ENCODE measurements at regions not wholly inside any gene's neighbourhood (a gene's known extent, or its start where the extent isn't known, plus 50 kb on each side); places are given as distances from the start of the nearest gene placed in this dataset.

DNA sequence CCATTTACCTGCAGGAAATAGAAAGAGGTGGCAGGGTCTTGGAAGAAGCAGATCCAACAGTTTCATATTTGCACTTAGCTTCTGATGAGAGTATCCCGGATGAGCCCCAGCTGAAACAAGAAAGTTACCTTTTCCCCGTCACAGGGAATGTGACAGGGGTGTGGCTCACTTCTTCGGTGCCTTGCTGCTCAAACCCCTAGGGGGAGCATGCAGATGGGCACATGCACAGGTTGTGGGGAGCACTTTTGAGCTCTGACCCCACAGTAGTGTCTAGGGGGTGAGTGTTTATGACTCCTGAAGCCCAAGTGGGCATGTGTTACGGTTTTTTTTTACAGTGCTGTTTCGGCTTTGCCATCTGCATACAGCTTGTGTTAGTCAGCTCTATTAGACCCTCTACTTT lies 1221.0 kb downstream of the JRKL start:
- Histone ChIP-seq H3K79me2 (ENCODE audit: control insufficient read depth, insufficient read depth, low read length) (no peaks in the 10 kb centered on the region), H3K4me2 (ENCODE audit: control insufficient read depth, insufficient read depth) (no peak overlapping the region), H3K4me1 (ENCODE audit: control insufficient read depth, insufficient read depth, low read length) (no peaks in the 10 kb centered on the region), H4K20me1 (ENCODE audit: control insufficient read depth, insufficient read depth) (no peaks in the 10 kb centered on the region), H3K27ac (ENCODE audit: control insufficient read depth, insufficient read depth) (no peak overlapping the region), H3K27me3 (replicated peaks in 1 of 2; ENCODE audit: control insufficient read depth in 2 of 2, insufficient read depth in 2 of 2, low read length in 1 of 2) (no peaks in the 10 kb centered on the region; a peak in 1 of 4 replicates), H3K9ac (ENCODE audit: control insufficient read depth, insufficient read depth, low read length) (no peak overlapping the region), H2AFZ (ENCODE audit: control insufficient read depth, low read depth, low read length) (no peak overlapping the region), H3K4me3 (no peak overlapping the region), H3K9me3 (replicated peaks; ENCODE audit: control insufficient read depth, insufficient read depth, low read length) (no peaks in the 10 kb centered on the region), H3K36me3 (ENCODE audit: control insufficient read depth in 2 of 2, insufficient read depth in 2 of 2, low read length in 1 of 2) (no peaks in the 10 kb centered on the region)
- BruUV-seq (replicated peaks), result no TSS peak
- RAD21 ChIA-PET (ENCODE audit: unreplicated experiment), result no interaction called here
- peak in 2 of 3 experiments; percentile 10 to 30; a peak in 2 of 6 replicates for TF ChIP-seq CTCF (IDR thresholded peaks at IDR 0.05 in 2 of 3, conservative IDR thresholded peaks at IDR 0.05 in 1 of 3; ENCODE audit: control insufficient read depth in 2 of 3, extremely low read depth in 1 of 3, insufficient read depth in 1 of 3, low read depth in 3 of 3, low read length in 3 of 3)
- TF ChIP-seq, protein P1, sequence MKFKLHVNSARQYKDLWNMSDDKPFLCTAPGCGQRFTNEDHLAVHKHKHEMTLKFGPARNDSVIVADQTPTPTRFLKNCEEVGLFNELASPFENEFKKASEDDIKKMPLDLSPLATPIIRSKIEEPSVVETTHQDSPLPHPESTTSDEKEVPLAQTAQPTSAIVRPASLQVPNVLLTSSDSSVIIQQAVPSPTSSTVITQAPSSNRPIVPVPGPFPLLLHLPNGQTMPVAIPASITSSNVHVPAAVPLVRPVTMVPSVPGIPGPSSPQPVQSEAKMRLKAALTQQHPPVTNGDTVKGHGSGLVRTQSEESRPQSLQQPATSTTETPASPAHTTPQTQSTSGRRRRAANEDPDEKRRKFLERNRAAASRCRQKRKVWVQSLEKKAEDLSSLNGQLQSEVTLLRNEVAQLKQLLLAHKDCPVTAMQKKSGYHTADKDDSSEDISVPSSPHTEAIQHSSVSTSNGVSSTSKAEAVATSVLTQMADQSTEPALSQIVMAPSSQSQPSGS (IDR thresholded peaks at IDR 0.05; ENCODE audit: low read length), result no peak
- CTCF ChIA-PET, result interaction anchor here (1.0 kb wide), 1 partner anchor 1405 kb away, joined by 3 read pairs; no protein-coding TSS in a partner anchor
- 8% methylated on average over 5 of the region's 5 CpGs for WGBS (ENCODE audit: insufficient coverage, insufficient replicate concordance, low lambda C conversion rate, missing lambda C conversion rate)
- no peak for DNase-seq (ENCODE audit: low read depth, low spot score)
- in situ Hi-C loops (cut with MboI) (loop anchor here (25.0 kb wide), 1 partner anchor 1401 kb away; the partner anchor contains the start of gene CNTN5), intact Hi-C loops (cut with micrococcal nuclease; ENCODE audit: unreplicated experiment) (no loop called here)
- no peak for FAIRE-seq
- SMC1A ChIA-PET (ENCODE audit: uncharacterized antibody, unreplicated experiment), result no interaction called here
- peak; percentile 75 for ATAC-seq
- POLR2A ChIA-PET, result no interaction called here

GRCh38 chr11:97611345-97611744 lies 1221.5 kb downstream of the JRKL start:
- Histone ChIP-seq H2AFZ (ENCODE audit: control insufficient read depth, low read depth, low read length) (no peak overlapping the region), H3K9ac (ENCODE audit: control insufficient read depth, insufficient read depth, low read length) (no peak overlapping the region), H3K4me1 (ENCODE audit: control insufficient read depth, insufficient read depth, low read length) (no peaks in the 10 kb centered on the region), H3K4me3 (no peak overlapping the region), H3K4me2 (ENCODE audit: control insufficient read depth, insufficient read depth) (no peak overlapping the region), H3K27ac (ENCODE audit: control insufficient read depth, insufficient read depth) (no peak overlapping the region), H3K9me3 (replicated peaks; ENCODE audit: control insufficient read depth, insufficient read depth, low read length) (no peaks in the 10 kb centered on the region), H3K27me3 (replicated peaks in 1 of 2; ENCODE audit: control insufficient read depth in 2 of 2, insufficient read depth in 2 of 2, low read length in 1 of 2) (no peaks in the 10 kb centered on the region; a peak in 1 of 4 replicates), H3K36me3 (ENCODE audit: control insufficient read depth in 2 of 2, insufficient read depth in 2 of 2, low read length in 1 of 2) (no peaks in the 10 kb centered on the region), H3K79me2 (ENCODE audit: control insufficient read depth, insufficient read depth, low read length) (no peaks in the 10 kb centered on the region), H4K20me1 (ENCODE audit: control insufficient read depth, insufficient read depth) (no peaks in the 10 kb centered on the region)
- TF ChIP-seq IKZF2 (IDR thresholded peaks at IDR 0.05), result no peak
- no peak for TF ChIP-seq SKIL (IDR thresholded peaks at IDR 0.05; ENCODE audit: low read depth, poor library complexity, severe bottlenecking)
- TF ChIP-seq, protein P2, sequence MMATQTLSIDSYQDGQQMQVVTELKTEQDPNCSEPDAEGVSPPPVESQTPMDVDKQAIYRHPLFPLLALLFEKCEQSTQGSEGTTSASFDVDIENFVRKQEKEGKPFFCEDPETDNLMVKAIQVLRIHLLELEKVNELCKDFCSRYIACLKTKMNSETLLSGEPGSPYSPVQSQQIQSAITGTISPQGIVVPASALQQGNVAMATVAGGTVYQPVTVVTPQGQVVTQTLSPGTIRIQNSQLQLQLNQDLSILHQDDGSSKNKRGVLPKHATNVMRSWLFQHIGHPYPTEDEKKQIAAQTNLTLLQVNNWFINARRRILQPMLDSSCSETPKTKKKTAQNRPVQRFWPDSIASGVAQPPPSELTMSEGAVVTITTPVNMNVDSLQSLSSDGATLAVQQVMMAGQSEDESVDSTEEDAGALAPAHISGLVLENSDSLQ (IDR thresholded peaks at IDR 0.05), result no peak
- no peak for TF ChIP-seq CHD4 (IDR thresholded peaks at IDR 0.05)
- TF ChIP-seq ZZZ3 (IDR thresholded peaks at IDR 0.05; ENCODE audit: control insufficient read depth, insufficient read length, low read depth), result no peak
- TF ChIP-seq SMARCA5 (IDR thresholded peaks at IDR 0.05), result no peak
- in situ Hi-C loops (cut with MboI) (loop anchor here (25.0 kb wide), 1 partner anchor 1401 kb away; the partner anchor contains the start of gene CNTN5), intact Hi-C loops (cut with micrococcal nuclease; ENCODE audit: unreplicated experiment) (no loop called here)
- no TSS peak for BruUV-seq (replicated peaks)
- DNase-seq (ENCODE audit: low read depth, low spot score) (no peak), FAIRE-seq (no peak), ATAC-seq (no peak)
- ChIA-PET RAD21 (ENCODE audit: unreplicated experiment) (no interaction called here), POLR2A (no interaction called here), SMC1A (ENCODE audit: uncharacterized antibody, unreplicated experiment) (no interaction called here), CTCF (no interaction called here)
- WGBS (ENCODE audit: insufficient coverage, insufficient replicate concordance, low lambda C conversion rate, missing lambda C conversion rate), result 51% methylated on average over 10 of the region's 10 CpGs

Measured in GM12878 (cell line).